K562 (cell line): ENCODE measurements at regions not wholly inside any gene's neighbourhood (a gene's known extent, or its start where the extent isn't known, plus 50 kb on each side); places are given as distances from the start of the nearest gene placed in this dataset.

Experiments
- ATAC-seq: fragments of 200-7000 bp; cut with Tn5 transposase; 3 replicates; pipeline ENCODE4 v1.9.1; 2020; ENCODE audit warnings: moderate library complexity
- BruUV-seq: library from RNA; stranded (reverse); fragments of 400-500 nt; replicated peaks from 2 replicates; lab custom pipeline; 2021; lab: Mats Ljungman, UMichigan
- CTCF ChIA-PET: fragments of 300-600 bp; formaldehyde crosslinking; extraction: SDS; loops from one replicate; lab custom pipeline; 2021; ENCODE audit warnings: low intra/inter-chr PET ratio; lab: Yijun Ruan, JAX
- POLR2A ChIA-PET: fragments of 300-600, 350-650 bp; sonication (Branson Sonifier 250); formaldehyde crosslinking; extraction: SDS; loops from one replicate; lab custom pipeline; 2021; ENCODE audit warnings: antibody characterized with exemption, inconsistent platforms; lab: Yijun Ruan, JAX
- DNase-seq, 4 experiments: peaks; one replicate each; pipeline versions ENCODE4 v3.0.0 to v3.0.0-alpha.2; 2011 to 2018; ENCODE audit warnings: low spot score in 3 of 4, mixed read lengths in 3 of 4; ENCODE audit errors: extremely low read depth in 1 of 4
- FAIRE-seq: peaks from 2 replicates; lab custom pipeline; 2011; peaks lifted over from hg19 to GRCh38; lab: Jason Lieb, UNC
- H2AFZ ChIP-seq: 2 replicates; pipeline ENCODE4 v1.6.0; 2011; ENCODE audit warnings: low read depth, low read length, control low read depth, inconsistent platforms
- H3K27ac ChIP-seq: fragments of 200-600 bp; 3 replicates; pipeline ENCODE4 v1.8.0; 2011; ENCODE audit warnings: low read depth, mild to moderate bottlenecking, control low read depth, inconsistent platforms, low read length, moderate library complexity, mixed read lengths; ENCODE audit errors: extremely low read depth
- H3K27me3 ChIP-seq, 2 experiments: fragments of 300-600 bp in 1 of 2; 2 replicates in 1 of 2; 3 replicates in 1 of 2; pipeline versions ENCODE4 v1.6.0 to v1.8.0; 2011; ENCODE audit warnings: inconsistent platforms in 2 of 2, low read length in 2 of 2, mild to moderate bottlenecking in 1 of 2, mixed read lengths in 1 of 2, moderate library complexity in 1 of 2; ENCODE audit not compliant: control insufficient read depth in 2 of 2, insufficient read depth in 2 of 2
- H3K36me3 ChIP-seq: fragments of 300-600 bp; 3 replicates; pipeline ENCODE4 v1.8.0; 2011; ENCODE audit warnings: mild to moderate bottlenecking, low read length, inconsistent platforms; ENCODE audit not compliant: control insufficient read depth, insufficient read depth
- H3K4me1 ChIP-seq, 2 experiments: fragments of 200-600 bp in 1 of 2; replicated peaks in 1 of 2; 2 replicates in 1 of 2; 3 replicates in 1 of 2; pipeline versions ENCODE4 v1.5.1 to v1.8.0; 2011; ENCODE audit warnings: inconsistent platforms in 2 of 2, low read length in 2 of 2, mild to moderate bottlenecking in 1 of 2, mixed read lengths in 1 of 2, moderate library complexity in 1 of 2; ENCODE audit not compliant: control insufficient read depth in 2 of 2, insufficient read depth in 2 of 2
- H3K4me2 ChIP-seq: 2 replicates; pipeline ENCODE4 v1.6.1; 2011; ENCODE audit warnings: low read length, control low read depth, inconsistent platforms, mixed read lengths; ENCODE audit not compliant: insufficient read depth
- H3K4me3 ChIP-seq: fragments of 200-600 bp; sonication (generic), shearing (Covaris generic); 2 replicates; pipeline ENCODE4 v1.5.1; 2016; ENCODE audit warnings: control low read depth, inconsistent platforms
- H3K79me2 ChIP-seq: fragments of 200-600 bp; 3 replicates; pipeline ENCODE4 v1.8.0; 2011; ENCODE audit warnings: low read length, inconsistent platforms; ENCODE audit not compliant: control insufficient read depth, insufficient read depth
- H3K9ac ChIP-seq, 2 experiments: 2 replicates each; pipeline versions ENCODE4 v1.6.0 to v1.6.1; 2011; ENCODE audit warnings: low read depth in 2 of 2, low read length in 2 of 2, control low read depth in 1 of 2, inconsistent platforms in 1 of 2, mild to moderate bottlenecking in 1 of 2, mixed read lengths in 1 of 2; ENCODE audit not compliant: insufficient read depth in 1 of 2
- H3K9me1 ChIP-seq: one replicate; pipeline ENCODE4 v1.6.0; 2011; ENCODE audit warnings: inconsistent platforms, mild to moderate bottlenecking, low read length, moderate library complexity; ENCODE audit not compliant: control insufficient read depth, insufficient read depth
- H3K9me3 ChIP-seq: replicated peaks from 2 replicates; pipeline ENCODE4 v1.5.1; 2011; ENCODE audit warnings: low read depth, low read length, inconsistent platforms; ENCODE audit not compliant: control insufficient read depth, insufficient read depth
- H4K20me1 ChIP-seq: replicated peaks from 2 replicates; pipeline ENCODE4 v1.6.1; 2011; ENCODE audit warnings: low read length, inconsistent platforms, mixed read lengths; ENCODE audit not compliant: control insufficient read depth, insufficient read depth
- BACH1 ChIP-seq: fragments of 200-800 bp; sonication (Bioruptor generic); IDR thresholded peaks from 2 replicates; pipeline ENCODE4 v1.6.1; 2016; ENCODE audit warnings: missing genetic modification characterization, missing compliant biosample characterization
- ELF1 ChIP-seq: fragments of 200-800 bp; sonication (Bioruptor generic); IDR thresholded peaks from 2 replicates; pipeline ENCODE4 v1.6.1; 2016; ENCODE audit warnings: missing genetic modification characterization, missing compliant biosample characterization
- GTF2A2 ChIP-seq: IDR thresholded peaks from 2 replicates; pipeline ENCODE4 v1.6.1; 2016; ENCODE audit warnings: mild to moderate bottlenecking, missing genetic modification characterization, missing compliant biosample characterization
- KDM1A ChIP-seq, 2 experiments: fragments of 450-650 bp; IDR thresholded peaks; 2 replicates each; pipeline ENCODE4 v1.6.1; 2016; ENCODE audit warnings: mild to moderate bottlenecking in 2 of 2
- MTA1 ChIP-seq: fragments of 450-650 bp; IDR thresholded peaks from 2 replicates; pipeline ENCODE4 v1.6.1; 2017; ENCODE audit warnings: borderline replicate concordance
- MYC ChIP-seq, 2 experiments: fragments of 250-450 bp in 1 of 2; sonication (Bioruptor Pico) in 1 of 2; IDR thresholded peaks; 2 replicates each; pipeline versions ENCODE4 v1.5.1 to v1.6.1; 2012 to 2021; ENCODE audit warnings: low read depth in 2 of 2, borderline replicate concordance in 1 of 2, improper control_type of control experiment in 1 of 2, low read length in 1 of 2, mild to moderate bottlenecking in 1 of 2, moderate library complexity in 1 of 2
- PCBP2 ChIP-seq: fragments of 200-400 bp; formaldehyde crosslinking; IDR thresholded peaks from 2 replicates; pipeline ENCODE4 v1.6.1; 2018; ENCODE audit warnings: low read length, low read depth, mild to moderate bottlenecking, moderate library complexity; ENCODE audit not compliant: poor library complexity, severe bottlenecking
- U2AF1 ChIP-seq: fragments of 200-400 bp; formaldehyde crosslinking; optimal IDR thresholded peaks from 2 replicates; pipeline ENCODE3; 2017; ENCODE audit warnings: mild to moderate bottlenecking, low read depth, low read length, moderate library complexity
- ZNF12 ChIP-seq: sonication (generic); formaldehyde crosslinking; IDR thresholded peaks from 2 replicates; pipeline ENCODE4 v1.4.0; 2020; ENCODE audit warnings: mild to moderate bottlenecking, missing genetic modification reagents
- ZNF224 ChIP-seq: sonication (generic); formaldehyde crosslinking; IDR thresholded peaks from 2 replicates; pipeline ENCODE4 v1.8.0; 2022; ENCODE audit warnings: mild to moderate bottlenecking, missing genetic modification reagents
- ZNF699 ChIP-seq: fragments of 250-450 bp; sonication (Bioruptor Pico); IDR thresholded peaks from 2 replicates; pipeline ENCODE4 v1.8.0; 2021; ENCODE audit warnings: mild to moderate bottlenecking, moderate library complexity; ENCODE audit not compliant: insufficient replicate concordance
- ZNF780A ChIP-seq: fragments of 250-450 bp; sonication (Bioruptor Pico); IDR thresholded peaks from 2 replicates; pipeline ENCODE4 v1.5.0; 2021; ENCODE audit warnings: mild to moderate bottlenecking
- WGBS: fragments of 100-300 bp; shearing (Covaris generic); methylation state at CpG from one replicate; pipeline ENCODE4 v1.1.6; 2016; ENCODE audit warnings: low coverage, mixed read lengths; ENCODE audit not compliant: insufficient coverage; ENCODE audit errors: missing lambda C conversion rate; 5-methylcytosine and 5-hydroxymethylcytosine counted together
- in situ Hi-C: fragments of 300-500 bp; cut with MboI; formaldehyde crosslinking; loops from 4 replicates; pipeline ENCODE4 v1.15.0; 2018; ENCODE audit warnings: inconsistent platforms, mixed read lengths
- intact Hi-C: fragments of 100-400 bp; cut with micrococcal nuclease; formaldehyde crosslinking; loops from 2 replicates; pipeline ENCODE4 v1.14.2; 2022
- TF ChIP-seq, protein P1 (sequence below): fragments of 250-450 bp; sonication (Bioruptor Pico); IDR thresholded peaks from 2 replicates; pipeline ENCODE4 v1.4.0; 2020; ENCODE audit warnings: mild to moderate bottlenecking, moderate library complexity
- TF ChIP-seq, protein P2 (sequence below): fragments of 250-450 bp; sonication (Bioruptor Pico); IDR thresholded peaks from 2 replicates; pipeline ENCODE4 v1.5.0; 2021
- TF ChIP-seq, protein P3 (sequence below), 2 experiments: fragments of 450-650 bp in 1 of 2; sonication (generic) in 1 of 2; formaldehyde crosslinking; conservative IDR thresholded peaks; 2 replicates each; pipeline versions ENCODE4 v1.4.0 to v1.8.1; 2020 to 2022; ENCODE audit warnings: mild to moderate bottlenecking in 1 of 2, missing genetic modification reagents in 1 of 2
- TF ChIP-seq, protein P4 (sequence below): fragments of 450-650 bp; IDR thresholded peaks from 2 replicates; pipeline ENCODE4 v1.6.1; 2016; ENCODE audit warnings: missing biosample characterization, missing genetic modification characterization

DNA sequence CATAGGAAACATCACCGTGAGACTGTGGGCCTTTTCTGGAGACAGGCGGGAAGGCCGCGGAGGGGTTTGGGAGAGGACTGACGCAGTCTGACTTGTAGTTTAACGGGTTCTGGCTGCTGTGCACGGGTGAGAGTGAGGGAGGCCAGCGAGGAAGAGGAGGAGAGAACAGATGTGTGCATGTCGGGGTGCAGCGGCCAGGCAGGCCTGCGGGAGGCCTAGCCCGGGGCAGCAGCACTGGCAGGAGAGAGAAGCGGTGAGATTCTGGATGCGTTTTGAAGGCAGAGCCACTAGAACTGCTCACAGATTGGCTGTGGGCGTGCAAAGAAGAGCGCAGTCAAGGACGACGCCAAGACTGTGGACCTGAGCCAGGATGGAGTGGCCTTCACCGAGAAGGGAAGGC is 53.9 kb downstream of the PTGR3 start:
- WGBS: 12% methylated on average over 9 of the region's 19 CpGs
- FAIRE-seq: no peak
- in situ Hi-C loops (no loop called here), intact Hi-C loops (no loop called here)
- no peak overlapping the region for H3K9ac ChIP-seq
- no peaks in the 10 kb centered on the region for H4K20me1 ChIP-seq
- H2AFZ ChIP-seq: no peak overlapping the region
- no peak overlapping the region for H3K4me2 ChIP-seq
- POLR2A ChIA-PET: no interaction called here
- no peak for ATAC-seq
- CTCF ChIA-PET: no interaction called here
- TF ChIP-seq ZNF699 (CRISPR knock-in tag): no peak
- no peak for TF ChIP-seq KDM1A (IDR thresholded peaks at IDR 0.05)
- TF ChIP-seq ZNF224 (CRISPR knock-in tag): no peak
- no peak for TF ChIP-seq BACH1 (tag)
- TF ChIP-seq, protein P1, sequence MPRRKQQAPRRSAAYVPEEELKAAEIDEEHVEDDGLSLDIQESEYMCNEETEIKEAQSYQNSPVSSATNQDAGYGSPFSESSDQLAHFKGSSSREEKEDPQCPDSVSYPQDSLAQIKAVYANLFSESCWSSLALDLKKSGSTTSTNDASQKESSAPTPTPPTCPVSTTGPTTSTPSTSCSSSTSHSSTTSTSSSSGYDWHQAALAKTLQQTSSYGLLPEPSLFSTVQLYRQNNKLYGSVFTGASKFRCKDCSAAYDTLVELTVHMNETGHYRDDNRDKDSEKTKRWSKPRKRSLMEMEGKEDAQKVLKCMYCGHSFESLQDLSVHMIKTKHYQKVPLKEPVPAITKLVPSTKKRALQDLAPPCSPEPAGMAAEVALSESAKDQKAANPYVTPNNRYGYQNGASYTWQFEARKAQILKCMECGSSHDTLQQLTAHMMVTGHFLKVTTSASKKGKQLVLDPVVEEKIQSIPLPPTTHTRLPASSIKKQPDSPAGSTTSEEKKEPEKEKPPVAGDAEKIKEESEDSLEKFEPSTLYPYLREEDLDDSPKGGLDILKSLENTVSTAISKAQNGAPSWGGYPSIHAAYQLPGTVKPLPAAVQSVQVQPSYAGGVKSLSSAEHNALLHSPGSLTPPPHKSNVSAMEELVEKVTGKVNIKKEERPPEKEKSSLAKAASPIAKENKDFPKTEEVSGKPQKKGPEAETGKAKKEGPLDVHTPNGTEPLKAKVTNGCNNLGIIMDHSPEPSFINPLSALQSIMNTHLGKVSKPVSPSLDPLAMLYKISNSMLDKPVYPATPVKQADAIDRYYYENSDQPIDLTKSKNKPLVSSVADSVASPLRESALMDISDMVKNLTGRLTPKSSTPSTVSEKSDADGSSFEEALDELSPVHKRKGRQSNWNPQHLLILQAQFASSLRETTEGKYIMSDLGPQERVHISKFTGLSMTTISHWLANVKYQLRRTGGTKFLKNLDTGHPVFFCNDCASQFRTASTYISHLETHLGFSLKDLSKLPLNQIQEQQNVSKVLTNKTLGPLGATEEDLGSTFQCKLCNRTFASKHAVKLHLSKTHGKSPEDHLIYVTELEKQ (CRISPR knock-in tag): no peak
- TF ChIP-seq GTF2A2 (tag): no peak
- TF ChIP-seq ZNF780A (CRISPR knock-in tag): no peak
- TF ChIP-seq, protein P2, sequence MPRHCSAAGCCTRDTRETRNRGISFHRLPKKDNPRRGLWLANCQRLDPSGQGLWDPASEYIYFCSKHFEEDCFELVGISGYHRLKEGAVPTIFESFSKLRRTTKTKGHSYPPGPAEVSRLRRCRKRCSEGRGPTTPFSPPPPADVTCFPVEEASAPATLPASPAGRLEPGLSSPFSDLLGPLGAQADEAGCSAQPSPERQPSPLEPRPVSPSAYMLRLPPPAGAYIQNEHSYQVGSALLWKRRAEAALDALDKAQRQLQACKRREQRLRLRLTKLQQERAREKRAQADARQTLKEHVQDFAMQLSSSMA: no peak
- TF ChIP-seq ELF1 (tag): no peak
- no peak for TF ChIP-seq ZNF12 (CRISPR knock-in tag)
- TF ChIP-seq, protein P3, sequence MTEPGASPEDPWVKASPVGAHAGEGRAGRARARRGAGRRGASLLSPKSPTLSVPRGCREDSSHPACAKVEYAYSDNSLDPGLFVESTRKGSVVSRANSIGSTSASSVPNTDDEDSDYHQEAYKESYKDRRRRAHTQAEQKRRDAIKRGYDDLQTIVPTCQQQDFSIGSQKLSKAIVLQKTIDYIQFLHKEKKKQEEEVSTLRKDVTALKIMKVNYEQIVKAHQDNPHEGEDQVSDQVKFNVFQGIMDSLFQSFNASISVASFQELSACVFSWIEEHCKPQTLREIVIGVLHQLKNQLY (CRISPR knock-in tag; conservative IDR thresholded peaks at IDR 0.05): no peak
- TF ChIP-seq, protein P4, sequence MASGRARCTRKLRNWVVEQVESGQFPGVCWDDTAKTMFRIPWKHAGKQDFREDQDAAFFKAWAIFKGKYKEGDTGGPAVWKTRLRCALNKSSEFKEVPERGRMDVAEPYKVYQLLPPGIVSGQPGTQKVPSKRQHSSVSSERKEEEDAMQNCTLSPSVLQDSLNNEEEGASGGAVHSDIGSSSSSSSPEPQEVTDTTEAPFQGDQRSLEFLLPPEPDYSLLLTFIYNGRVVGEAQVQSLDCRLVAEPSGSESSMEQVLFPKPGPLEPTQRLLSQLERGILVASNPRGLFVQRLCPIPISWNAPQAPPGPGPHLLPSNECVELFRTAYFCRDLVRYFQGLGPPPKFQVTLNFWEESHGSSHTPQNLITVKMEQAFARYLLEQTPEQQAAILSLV (tag): no peak
- no peak for TF ChIP-seq MYC (IDR thresholded peaks at IDR 0.05; ENCODE audit: low read depth, low read length)
- TF ChIP-seq MYC (CRISPR knock-in tag; IDR thresholded peaks at IDR 0.05; ENCODE audit: borderline replicate concordance, low read depth): no peak
- TF ChIP-seq MTA1: no peak
- no peak for TF ChIP-seq PCBP2
- TF ChIP-seq U2AF1: no peak
- no peaks in the 10 kb centered on the region for H3K79me2 ChIP-seq
- BruUV-seq: no TSS peak
- peaks cover 19 to 60% of the 10 kb centered on the region in 2 experiments for H3K27me3 ChIP-seq
- no peaks in the 10 kb centered on the region for H3K9me1 ChIP-seq
- H3K4me1 ChIP-seq: peaks cover 0 to 7% of the 10 kb centered on the region in 2 experiments; a peak in 1 of 5 replicates
- no peaks in the 10 kb centered on the region for H3K36me3 ChIP-seq
- DNase-seq: no peak
- no peak overlapping the region for H3K4me3 ChIP-seq
- H3K27ac ChIP-seq: no peak overlapping the region
- H3K9me3 ChIP-seq: no peaks in the 10 kb centered on the region
